ENCODE measurements at regions not wholly inside any gene's neighbourhood (a gene's known extent, or its start where the extent isn't known, plus 50 kb on each side); places are given as distances from the start of the nearest gene placed in this dataset.

DNA sequence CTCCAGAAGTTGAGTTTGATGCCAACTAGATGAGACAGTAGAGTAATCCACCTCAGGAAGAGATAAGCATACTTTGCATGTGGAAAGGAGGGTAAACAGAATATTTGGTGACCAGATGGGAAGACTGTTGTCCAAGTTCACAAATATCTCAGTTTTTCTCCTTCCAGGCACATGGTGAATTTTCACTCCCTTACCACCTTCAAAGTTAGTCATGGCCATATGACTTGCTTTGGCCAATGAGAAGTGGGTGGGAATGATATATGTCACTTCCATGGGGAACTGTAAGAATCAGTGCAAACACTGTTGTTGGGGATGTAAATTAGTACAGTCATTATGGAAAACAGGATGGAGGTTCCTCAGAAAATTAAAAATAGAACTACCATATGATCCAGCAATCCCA lies 105.8 kb downstream of the SPATA19 start:
- no peaks in the 10 kb centered on the region for H3K9me3 ChIP-seq (ENCODE audit: control insufficient read depth, low read length)
- no peak overlapping the region for H3K4me2 ChIP-seq (ENCODE audit: low read length)
- no peak overlapping the region for H2AFZ ChIP-seq
- no peak overlapping the region for H3K9ac ChIP-seq
- TF ChIP-seq, protein P1, sequence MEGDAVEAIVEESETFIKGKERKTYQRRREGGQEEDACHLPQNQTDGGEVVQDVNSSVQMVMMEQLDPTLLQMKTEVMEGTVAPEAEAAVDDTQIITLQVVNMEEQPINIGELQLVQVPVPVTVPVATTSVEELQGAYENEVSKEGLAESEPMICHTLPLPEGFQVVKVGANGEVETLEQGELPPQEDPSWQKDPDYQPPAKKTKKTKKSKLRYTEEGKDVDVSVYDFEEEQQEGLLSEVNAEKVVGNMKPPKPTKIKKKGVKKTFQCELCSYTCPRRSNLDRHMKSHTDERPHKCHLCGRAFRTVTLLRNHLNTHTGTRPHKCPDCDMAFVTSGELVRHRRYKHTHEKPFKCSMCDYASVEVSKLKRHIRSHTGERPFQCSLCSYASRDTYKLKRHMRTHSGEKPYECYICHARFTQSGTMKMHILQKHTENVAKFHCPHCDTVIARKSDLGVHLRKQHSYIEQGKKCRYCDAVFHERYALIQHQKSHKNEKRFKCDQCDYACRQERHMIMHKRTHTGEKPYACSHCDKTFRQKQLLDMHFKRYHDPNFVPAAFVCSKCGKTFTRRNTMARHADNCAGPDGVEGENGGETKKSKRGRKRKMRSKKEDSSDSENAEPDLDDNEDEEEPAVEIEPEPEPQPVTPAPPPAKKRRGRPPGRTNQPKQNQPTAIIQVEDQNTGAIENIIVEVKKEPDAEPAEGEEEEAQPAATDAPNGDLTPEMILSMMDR (IDR thresholded peaks at IDR 0.05) = no peak
- H3K4me1 ChIP-seq = no peaks in the 10 kb centered on the region
- no peak overlapping the region for H3K4me3 ChIP-seq (ENCODE audit: low read depth, low read length)
- no peak overlapping the region for H3K27ac ChIP-seq
- H3K36me3 ChIP-seq (ENCODE audit: control insufficient read depth, insufficient read depth, low read length) = no peaks in the 10 kb centered on the region
- no peaks in the 10 kb centered on the region for H3K27me3 ChIP-seq (ENCODE audit: control insufficient read depth, insufficient read depth, low read length)
- H3K79me2 ChIP-seq = no peaks in the 10 kb centered on the region

DNA sequence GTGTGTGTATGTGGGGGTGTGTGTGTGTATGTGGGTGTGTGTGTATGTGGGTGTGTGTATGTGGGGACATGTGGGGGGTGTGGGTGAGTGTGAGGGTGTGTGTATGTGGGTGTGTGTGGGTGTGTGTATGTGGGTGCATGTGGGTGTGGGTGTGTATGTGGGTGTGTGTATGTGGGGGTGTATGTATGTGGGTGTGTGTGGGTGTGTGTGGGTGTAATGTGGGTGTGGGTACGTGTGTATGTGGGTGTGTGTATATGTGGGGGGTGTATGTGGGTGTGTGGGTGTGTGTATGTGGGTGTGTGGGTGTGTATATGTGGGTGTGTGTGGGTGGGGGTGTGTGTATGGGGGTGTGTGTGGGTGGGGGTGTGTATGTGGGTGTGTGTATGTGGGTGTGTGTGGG lies 106.7 kb downstream of the SPATA19 start:
- Histone ChIP-seq H3K4me3 (ENCODE audit: low read depth, low read length) (no peak overlapping the region), H3K4me1 (no peaks in the 10 kb centered on the region), H3K9ac (no peak overlapping the region), H2AFZ (no peak overlapping the region), H3K36me3 (ENCODE audit: control insufficient read depth, insufficient read depth, low read length) (no peaks in the 10 kb centered on the region), H3K27ac (no peak overlapping the region), H3K4me2 (ENCODE audit: low read length) (no peak overlapping the region), H3K27me3 (ENCODE audit: control insufficient read depth, insufficient read depth, low read length) (no peaks in the 10 kb centered on the region), H3K9me3 (ENCODE audit: control insufficient read depth, low read length) (no peaks in the 10 kb centered on the region), H3K79me2 (no peaks in the 10 kb centered on the region)
- TF ChIP-seq, protein P1 (IDR thresholded peaks at IDR 0.05) = no peak

DNA sequence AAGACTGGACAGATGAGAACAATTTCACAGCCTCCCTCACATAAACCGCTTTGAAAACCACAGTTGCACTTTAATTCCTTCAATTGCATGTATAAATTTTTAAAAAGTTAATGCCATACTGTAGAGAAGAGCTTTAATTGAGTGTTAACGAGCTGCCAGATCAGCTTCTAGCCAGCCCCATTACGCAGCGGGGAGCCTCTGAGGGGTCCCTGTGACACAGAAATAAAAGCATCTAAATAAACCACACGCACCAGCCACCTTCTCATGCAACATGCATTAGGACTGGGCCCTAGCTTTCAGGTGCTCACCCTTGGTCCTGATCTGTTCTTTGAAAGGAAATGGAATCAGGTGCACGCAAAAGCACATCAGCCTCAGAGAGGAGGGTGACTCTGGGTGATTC lies 111.7 kb downstream of the SPATA19 start:
- H3K27ac ChIP-seq = no peak overlapping the region
- H3K9me3 ChIP-seq (ENCODE audit: control insufficient read depth, low read length) = no peaks in the 10 kb centered on the region
- H3K4me2 ChIP-seq (ENCODE audit: low read length) = no peak overlapping the region
- no peak overlapping the region for H3K9ac ChIP-seq
- TF ChIP-seq, protein P1 (IDR thresholded peaks at IDR 0.05) = no peak
- no peak overlapping the region for H2AFZ ChIP-seq
- no peaks in the 10 kb centered on the region for H3K27me3 ChIP-seq (ENCODE audit: control insufficient read depth, insufficient read depth, low read length)
- H3K4me3 ChIP-seq (ENCODE audit: low read depth, low read length) = no peak overlapping the region
- H3K79me2 ChIP-seq = no peaks in the 10 kb centered on the region
- H3K4me1 ChIP-seq = no peaks in the 10 kb centered on the region
- no peaks in the 10 kb centered on the region for H3K36me3 ChIP-seq (ENCODE audit: control insufficient read depth, insufficient read depth, low read length)

DNA sequence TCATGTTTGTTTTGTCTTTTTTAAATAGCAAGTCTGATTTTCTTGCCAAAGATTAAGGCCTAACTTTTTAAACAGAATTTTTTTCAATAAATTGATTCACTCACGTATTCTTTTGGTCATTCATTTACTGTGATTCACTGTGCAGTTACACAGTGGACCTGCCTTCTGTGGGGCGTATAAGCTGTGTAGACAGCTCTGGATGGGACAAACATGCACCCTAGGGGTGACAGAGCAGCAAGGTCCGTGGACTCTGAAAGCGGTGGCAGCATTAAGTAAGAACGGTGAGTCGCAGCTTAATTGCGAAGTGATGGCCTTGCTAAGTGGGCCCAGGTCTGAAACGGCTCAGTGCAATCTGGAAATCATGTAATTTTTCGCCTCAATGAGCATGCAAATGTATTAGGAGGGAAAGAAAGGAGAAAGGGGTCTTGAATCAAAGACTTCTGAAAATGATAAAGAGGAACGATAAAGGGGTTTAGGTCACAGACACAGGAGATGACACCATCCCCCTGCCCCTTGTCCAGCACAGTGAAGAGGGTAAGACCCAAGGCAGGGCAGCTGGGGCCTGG lies 113.1 kb downstream of the SPATA19 start:
- Histone ChIP-seq H3K9me3 (ENCODE audit: control insufficient read depth, low read length) (no peaks in the 10 kb centered on the region), H2AFZ (no peak overlapping the region), H3K4me2 (ENCODE audit: low read length) (no peak overlapping the region), H3K27me3 (ENCODE audit: control insufficient read depth, insufficient read depth, low read length) (no peaks in the 10 kb centered on the region), H3K27ac (no peak overlapping the region), H3K4me1 (no peaks in the 10 kb centered on the region), H3K36me3 (ENCODE audit: control insufficient read depth, insufficient read depth, low read length) (no peaks in the 10 kb centered on the region), H3K79me2 (no peaks in the 10 kb centered on the region), H3K9ac (no peak overlapping the region), H3K4me3 (ENCODE audit: low read depth, low read length) (no peak overlapping the region)
- TF ChIP-seq, protein P1 (IDR thresholded peaks at IDR 0.05) = no peak

DNA sequence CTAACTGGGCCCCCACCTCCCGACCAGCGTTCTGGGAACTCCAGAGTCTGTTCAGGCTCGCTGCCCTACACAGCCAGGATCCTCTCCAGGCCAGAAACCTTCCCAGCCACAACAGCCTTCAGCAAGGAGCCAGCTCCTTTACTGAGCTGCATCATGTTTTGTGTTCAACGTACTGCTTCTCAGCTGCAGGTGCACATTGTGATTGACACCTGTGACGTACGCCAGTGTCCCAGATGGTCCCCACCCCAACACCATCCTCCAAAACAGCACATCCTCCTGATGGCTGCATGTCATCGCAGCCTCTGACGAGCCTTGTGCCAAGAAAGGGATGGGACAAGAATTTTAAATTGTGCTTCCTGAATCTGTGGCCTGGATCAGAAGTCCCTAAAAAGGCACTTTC lies 117.5 kb downstream of the SPATA19 start:
- TF ChIP-seq, protein P1 (IDR thresholded peaks at IDR 0.05) = no peak
- Histone ChIP-seq H3K4me3 (ENCODE audit: low read depth, low read length) (no peak overlapping the region), H3K36me3 (ENCODE audit: control insufficient read depth, insufficient read depth, low read length) (no peaks in the 10 kb centered on the region), H3K9ac (no peak overlapping the region), H3K79me2 (no peaks in the 10 kb centered on the region), H2AFZ (no peak overlapping the region), H3K27me3 (ENCODE audit: control insufficient read depth, insufficient read depth, low read length) (no peaks in the 10 kb centered on the region), H3K4me2 (ENCODE audit: low read length) (no peak overlapping the region), H3K27ac (no peak overlapping the region), H3K4me1 (no peaks in the 10 kb centered on the region), H3K9me3 (ENCODE audit: control insufficient read depth, low read length) (no peaks in the 10 kb centered on the region)

All from parathyroid adenoma (tissue), 2 donors.